ENCODE measurements at regions not wholly inside any gene's neighbourhood (a gene's known extent, or its start where the extent isn't known, plus 50 kb on each side); places are given as distances from the start of the nearest gene placed in this dataset.
"Not testable (repeated sequence)": the region's sequence is repeated elsewhere in the genome, so short reads cannot be mapped to it uniquely, and the experiment has no call there.

- Histone ChIP-seq H3K4me3 (ENCODE audit: low read length, poor library complexity, severe bottlenecking) (no peak overlapping the region), H3K79me2 (ENCODE audit: insufficient read depth, low read length) (no peaks in the 10 kb centered on the region), H3K4me1 (ENCODE audit: insufficient read depth, low read length, poor library complexity, severe bottlenecking) (peaks cover 33% of the 10 kb centered on the region), H3K9me2 (replicated peaks; ENCODE audit: low read depth, low read length) (no peaks in the 10 kb centered on the region), H3K9me3 (ENCODE audit: insufficient read depth, low read depth, low read length) (no peaks in the 10 kb centered on the region), H3K4me2 (ENCODE audit: low read depth, low read length, poor library complexity, severe bottlenecking) (no peak overlapping the region), H3K27me3 (ENCODE audit: insufficient read depth, low read length, poor library complexity, severe bottlenecking) (no peaks in the 10 kb centered on the region), H3K9ac (ENCODE audit: low read depth, low read length, poor library complexity, severe bottlenecking) (no peak overlapping the region), H2AFZ (ENCODE audit: low read length) (no peak overlapping the region), H3F3A (ENCODE audit: low read depth) (no peaks in the 10 kb centered on the region), H4K20me1 (ENCODE audit: insufficient read depth, low read length, poor library complexity, severe bottlenecking) (no peaks in the 10 kb centered on the region), H3K36me3 (ENCODE audit: insufficient read depth, low read length) (no peaks in the 10 kb centered on the region)
- TF ChIP-seq, protein P1, sequence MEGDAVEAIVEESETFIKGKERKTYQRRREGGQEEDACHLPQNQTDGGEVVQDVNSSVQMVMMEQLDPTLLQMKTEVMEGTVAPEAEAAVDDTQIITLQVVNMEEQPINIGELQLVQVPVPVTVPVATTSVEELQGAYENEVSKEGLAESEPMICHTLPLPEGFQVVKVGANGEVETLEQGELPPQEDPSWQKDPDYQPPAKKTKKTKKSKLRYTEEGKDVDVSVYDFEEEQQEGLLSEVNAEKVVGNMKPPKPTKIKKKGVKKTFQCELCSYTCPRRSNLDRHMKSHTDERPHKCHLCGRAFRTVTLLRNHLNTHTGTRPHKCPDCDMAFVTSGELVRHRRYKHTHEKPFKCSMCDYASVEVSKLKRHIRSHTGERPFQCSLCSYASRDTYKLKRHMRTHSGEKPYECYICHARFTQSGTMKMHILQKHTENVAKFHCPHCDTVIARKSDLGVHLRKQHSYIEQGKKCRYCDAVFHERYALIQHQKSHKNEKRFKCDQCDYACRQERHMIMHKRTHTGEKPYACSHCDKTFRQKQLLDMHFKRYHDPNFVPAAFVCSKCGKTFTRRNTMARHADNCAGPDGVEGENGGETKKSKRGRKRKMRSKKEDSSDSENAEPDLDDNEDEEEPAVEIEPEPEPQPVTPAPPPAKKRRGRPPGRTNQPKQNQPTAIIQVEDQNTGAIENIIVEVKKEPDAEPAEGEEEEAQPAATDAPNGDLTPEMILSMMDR (conservative IDR thresholded peaks at IDR 0.05; ENCODE audit: low read length): no peak
- no peak for TF ChIP-seq EZH2phosphoT487 (IDR thresholded peaks at IDR 0.05; ENCODE audit: borderline replicate concordance)
Observed at GRCh38 chr5:82635561-82636288, 357.6 kb upstream of the RPS23 start.

GRCh38 chr5:82628364-82628910 lies 350.3 kb upstream of the RPS23 start:
- Histone ChIP-seq H2AFZ (ENCODE audit: low read length) (no peak overlapping the region), H3K4me1 (ENCODE audit: insufficient read depth, low read length, poor library complexity, severe bottlenecking) (no peaks in the 10 kb centered on the region), H3K9ac (ENCODE audit: low read depth, low read length, poor library complexity, severe bottlenecking) (no peak overlapping the region), H3K4me3 (ENCODE audit: low read length, poor library complexity, severe bottlenecking) (no peak overlapping the region), H4K20me1 (ENCODE audit: insufficient read depth, low read length, poor library complexity, severe bottlenecking) (no peaks in the 10 kb centered on the region), H3K36me3 (ENCODE audit: insufficient read depth, low read length) (no peaks in the 10 kb centered on the region), H3K4me2 (ENCODE audit: low read depth, low read length, poor library complexity, severe bottlenecking) (no peak overlapping the region), H3F3A (ENCODE audit: low read depth) (no peaks in the 10 kb centered on the region), H3K9me3 (ENCODE audit: insufficient read depth, low read depth, low read length) (no peaks in the 10 kb centered on the region), H3K79me2 (ENCODE audit: insufficient read depth, low read length) (no peaks in the 10 kb centered on the region), H3K27me3 (ENCODE audit: insufficient read depth, low read length, poor library complexity, severe bottlenecking) (no peaks in the 10 kb centered on the region), H3K9me2 (replicated peaks; ENCODE audit: low read depth, low read length) (no peaks in the 10 kb centered on the region)
- no peak for TF ChIP-seq EZH2phosphoT487 (IDR thresholded peaks at IDR 0.05; ENCODE audit: borderline replicate concordance)
- TF ChIP-seq, protein P1 (conservative IDR thresholded peaks at IDR 0.05; ENCODE audit: low read length): no peak

DNA sequence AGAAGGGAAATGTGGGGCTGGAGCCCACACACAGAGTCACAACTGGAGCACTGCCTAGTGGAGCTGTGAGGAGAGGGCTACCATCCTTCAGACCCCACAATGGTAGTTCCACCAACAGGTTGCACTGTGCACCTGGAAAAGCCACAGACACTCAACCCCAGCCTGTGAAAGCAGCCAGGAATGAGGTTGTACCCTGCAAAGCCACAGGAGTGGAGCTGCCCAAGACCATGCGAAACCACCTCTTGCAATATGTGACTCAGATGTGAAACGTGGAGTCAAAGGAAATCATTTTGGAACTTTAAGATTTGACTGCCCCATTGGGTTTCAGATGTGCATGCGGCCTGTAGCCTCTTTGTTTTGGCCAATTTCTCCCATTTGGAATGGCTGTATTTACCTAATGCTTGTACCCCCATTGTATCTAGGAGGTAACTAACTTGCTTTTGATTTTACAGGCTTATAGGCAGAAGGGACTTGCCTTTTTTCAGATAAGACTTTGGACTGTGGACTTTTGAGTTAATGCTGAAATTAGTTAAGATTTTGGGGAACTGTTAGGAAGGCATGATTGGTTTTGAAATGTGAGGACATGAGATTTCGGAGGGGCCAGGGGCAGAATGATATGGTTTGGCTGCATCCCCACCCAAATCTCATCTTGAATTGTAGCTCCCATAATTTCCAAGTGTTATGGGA lies 348.9 kb upstream of the RPS23 start:
- not testable (repeated sequence) for H3K4me3 ChIP-seq (ENCODE audit: low read length, poor library complexity, severe bottlenecking); H3F3A ChIP-seq (ENCODE audit: low read depth); H3K9me3 ChIP-seq (ENCODE audit: insufficient read depth, low read depth, low read length); H3K4me1 ChIP-seq (ENCODE audit: insufficient read depth, low read length, poor library complexity, severe bottlenecking); H2AFZ ChIP-seq (ENCODE audit: low read length); H3K9ac ChIP-seq (ENCODE audit: low read depth, low read length, poor library complexity, severe bottlenecking); H4K20me1 ChIP-seq (ENCODE audit: insufficient read depth, low read length, poor library complexity, severe bottlenecking); H3K79me2 ChIP-seq (ENCODE audit: insufficient read depth, low read length); H3K9me2 ChIP-seq (replicated peaks; ENCODE audit: low read depth, low read length); H3K36me3 ChIP-seq (ENCODE audit: insufficient read depth, low read length); H3K4me2 ChIP-seq (ENCODE audit: low read depth, low read length, poor library complexity, severe bottlenecking)
- H3K27me3 ChIP-seq (ENCODE audit: insufficient read depth, low read length, poor library complexity, severe bottlenecking): peaks cover 13% of the 10 kb centered on the region

DNA sequence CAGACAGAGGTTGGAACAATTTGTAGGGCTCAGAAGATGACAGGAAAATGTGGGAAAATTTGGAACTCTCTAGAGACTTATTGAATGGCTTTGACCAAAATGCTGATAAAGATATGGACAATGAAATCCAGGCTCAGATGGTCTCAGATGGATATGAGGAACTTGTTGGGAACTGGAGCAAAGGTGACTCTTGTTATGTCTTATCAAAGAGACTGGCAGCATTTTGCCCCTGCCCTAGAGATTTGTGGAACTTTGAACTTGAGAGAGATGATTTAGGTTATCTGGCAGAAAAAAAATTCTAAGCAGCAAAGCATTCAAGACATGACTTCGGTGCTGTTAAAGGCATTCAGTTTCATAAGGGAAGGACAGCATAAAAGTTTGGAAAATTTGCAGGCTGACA lies 347.9 kb upstream of the RPS23 start:
- not testable (repeated sequence) for H4K20me1 ChIP-seq (ENCODE audit: insufficient read depth, low read length, poor library complexity, severe bottlenecking); H3K9ac ChIP-seq (ENCODE audit: low read depth, low read length, poor library complexity, severe bottlenecking); H2AFZ ChIP-seq (ENCODE audit: low read length); H3K36me3 ChIP-seq (ENCODE audit: insufficient read depth, low read length); H3K9me3 ChIP-seq (ENCODE audit: insufficient read depth, low read depth, low read length); H3K4me2 ChIP-seq (ENCODE audit: low read depth, low read length, poor library complexity, severe bottlenecking); H3K79me2 ChIP-seq (ENCODE audit: insufficient read depth, low read length); H3K4me1 ChIP-seq (ENCODE audit: insufficient read depth, low read length, poor library complexity, severe bottlenecking); H3K9me2 ChIP-seq (replicated peaks; ENCODE audit: low read depth, low read length); H3F3A ChIP-seq (ENCODE audit: low read depth); H3K4me3 ChIP-seq (ENCODE audit: low read length, poor library complexity, severe bottlenecking)
- H3K27me3 ChIP-seq (ENCODE audit: insufficient read depth, low read length, poor library complexity, severe bottlenecking): peaks cover 19% of the 10 kb centered on the region

Measured in Loucy (cell line).